ENCODE measurements at regions not wholly inside any gene's neighbourhood (a gene's known extent, or its start where the extent isn't known, plus 50 kb on each side); places are given as distances from the start of the nearest gene placed in this dataset.

- no peak for DNase-seq
Observed at GRCh38 chr10:61356354-61356753, 96.8 kb downstream of the TMEM26 start.

DNA sequence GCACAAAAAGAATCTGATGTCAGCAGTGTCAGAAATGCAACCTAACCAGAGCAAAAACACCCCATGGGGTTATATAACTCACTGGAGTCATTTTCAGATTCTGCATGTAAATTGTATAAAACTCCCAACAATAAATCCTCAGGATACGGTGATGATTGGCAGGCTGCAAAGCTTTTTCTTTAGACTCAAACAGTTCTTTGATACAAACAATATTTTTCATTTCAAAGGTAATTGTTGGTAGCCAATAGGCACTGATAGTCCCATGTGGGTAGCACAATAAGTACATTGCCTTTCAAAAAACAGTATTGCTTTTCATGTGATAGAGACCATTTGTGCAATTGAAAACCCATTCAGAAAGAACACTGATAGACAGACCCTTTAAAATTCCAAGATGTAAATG, 98.0 kb downstream of the TMEM26 start:
- no peak for DNase-seq

GRCh38 chr10:61354401-61354975, 98.7 kb downstream of the TMEM26 start:
- DNase-seq = no peak

GRCh38 chr10:61350794-61351193, 102.4 kb downstream of the TMEM26 start:
- no peak for DNase-seq

DNA sequence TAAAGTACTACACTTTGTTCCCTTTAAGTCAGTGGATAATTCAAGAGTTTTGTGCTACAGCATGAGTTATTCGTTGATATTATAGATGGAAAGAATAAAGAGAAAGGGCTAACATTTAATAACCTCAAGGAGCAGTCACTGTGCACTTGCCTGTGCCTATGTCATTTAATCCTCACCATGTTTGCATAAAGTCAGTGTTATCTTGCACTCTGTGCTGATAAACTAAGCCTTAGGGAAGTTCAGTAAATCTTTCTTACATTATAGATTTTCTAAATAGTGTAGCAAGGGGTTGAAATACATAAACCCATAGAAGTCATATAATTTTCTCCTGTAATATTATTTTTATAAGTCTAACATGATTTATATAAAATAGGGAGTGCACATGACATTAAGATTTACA, 103.1 kb downstream of the TMEM26 start:
- DNase-seq = no peak

DNA sequence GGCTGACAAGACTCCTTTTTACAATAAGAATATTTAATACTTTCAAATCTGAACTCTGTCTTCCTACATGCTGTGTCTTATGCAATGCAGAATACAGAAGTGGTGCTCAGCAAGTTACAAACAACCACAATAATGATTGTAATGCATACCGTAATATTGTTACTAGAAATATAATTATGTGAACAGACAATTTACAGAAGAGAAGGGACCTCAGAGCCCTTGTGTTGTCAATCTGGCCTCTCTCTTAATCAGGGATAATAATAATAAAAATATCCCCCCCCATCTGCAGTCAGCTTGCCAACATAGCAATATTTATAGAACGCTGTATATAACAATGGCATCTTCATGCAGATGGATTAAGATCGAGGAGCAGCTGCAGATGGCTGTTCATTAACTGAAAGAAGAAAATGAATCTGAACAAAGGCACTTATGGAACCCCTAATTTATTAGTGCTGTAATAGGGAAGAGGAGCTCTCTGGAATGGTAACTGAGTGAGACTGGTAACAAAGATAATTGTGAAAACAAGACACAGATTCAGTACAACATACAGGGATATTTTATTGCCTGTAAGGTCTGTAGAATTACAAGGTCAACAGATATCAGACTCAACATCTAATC, 106.3 kb downstream of the TMEM26 start:
- DNase-seq = peak; percentile 75

DNA sequence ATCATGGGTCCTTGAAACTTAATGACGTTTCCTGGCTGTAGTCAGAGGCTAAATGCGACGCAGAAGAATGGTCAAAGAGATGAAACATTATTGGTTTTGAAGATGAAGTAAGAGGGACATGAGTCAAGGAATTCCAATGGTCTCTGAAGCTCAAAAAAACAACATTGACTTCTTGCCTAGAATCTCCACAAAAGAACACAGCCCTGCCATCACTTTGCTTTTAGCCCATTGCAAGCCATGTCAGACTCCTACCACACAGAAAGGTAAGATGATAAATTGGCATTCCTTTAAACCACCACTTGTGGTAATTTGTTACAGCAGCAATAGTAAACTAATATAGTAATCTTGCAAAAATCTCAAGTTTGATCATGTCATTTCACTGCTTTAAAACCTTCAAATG, 109.4 kb downstream of the TMEM26 start:
- no peak for DNase-seq

GRCh38 chr10:61342858-61343572, 110.2 kb downstream of the TMEM26 start:
- DNase-seq = no peak

GRCh38 chr10:61341008-61341407, 112.2 kb downstream of the TMEM26 start:
- no peak for DNase-seq

DNA sequence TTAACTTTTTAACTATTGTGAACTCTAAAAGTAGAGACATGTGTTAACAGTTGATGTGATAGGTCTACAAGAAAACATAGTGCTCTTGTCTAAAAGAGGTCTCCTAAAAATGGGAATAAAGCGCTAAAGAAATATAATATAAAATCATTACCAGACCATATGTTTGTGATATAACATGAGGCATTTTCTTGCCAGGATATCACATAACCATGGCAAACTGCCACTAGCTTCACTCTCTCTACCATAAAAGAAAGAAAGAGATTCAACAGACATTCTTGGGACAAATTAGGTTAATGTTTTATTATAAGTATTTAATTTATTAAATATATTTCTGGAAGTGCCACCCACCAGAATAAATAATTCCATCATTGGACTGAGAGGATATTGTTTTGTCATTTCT, 115.0 kb downstream of the TMEM26 start:
- no peak for DNase-seq

DNA sequence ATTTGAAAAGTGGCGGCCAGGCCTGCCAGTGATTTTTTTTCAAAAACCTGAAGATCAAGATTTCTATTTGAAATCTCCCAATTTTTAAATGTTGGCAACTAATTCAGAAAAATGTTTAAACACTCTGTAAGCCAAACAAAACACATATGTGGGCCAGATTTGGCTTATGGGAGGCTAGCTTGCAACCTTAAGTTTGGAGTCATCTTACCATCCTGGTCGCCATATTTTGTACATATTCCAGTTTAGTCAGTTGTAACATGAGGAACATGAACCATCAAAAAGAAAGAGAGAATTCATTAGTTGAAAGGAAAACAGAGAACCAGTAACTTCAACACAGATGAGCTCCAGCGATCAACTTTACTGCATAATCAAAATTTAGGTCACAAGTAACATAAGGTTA, 115.4 kb downstream of the TMEM26 start:
- no peak for DNase-seq

DNA sequence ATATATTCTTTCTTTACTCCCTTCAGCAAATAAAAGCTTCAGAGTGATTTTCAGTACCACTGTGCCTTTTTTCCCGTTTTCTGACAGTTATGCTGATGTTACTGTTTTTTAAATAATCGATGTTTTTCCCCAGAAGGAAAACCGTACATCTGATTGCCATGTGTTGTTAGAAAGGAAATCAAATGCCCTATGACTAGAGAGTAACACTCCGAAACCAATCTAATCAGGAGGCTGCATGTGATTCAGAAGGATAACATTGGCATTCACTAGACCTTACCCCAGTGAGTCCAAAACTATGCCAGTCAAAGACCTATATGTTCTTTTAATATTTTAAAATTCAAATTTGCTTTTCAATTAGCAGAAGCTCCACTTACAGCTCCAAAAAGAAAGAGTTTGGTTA, 116.3 kb downstream of the TMEM26 start:
- no peak for DNase-seq

DNA sequence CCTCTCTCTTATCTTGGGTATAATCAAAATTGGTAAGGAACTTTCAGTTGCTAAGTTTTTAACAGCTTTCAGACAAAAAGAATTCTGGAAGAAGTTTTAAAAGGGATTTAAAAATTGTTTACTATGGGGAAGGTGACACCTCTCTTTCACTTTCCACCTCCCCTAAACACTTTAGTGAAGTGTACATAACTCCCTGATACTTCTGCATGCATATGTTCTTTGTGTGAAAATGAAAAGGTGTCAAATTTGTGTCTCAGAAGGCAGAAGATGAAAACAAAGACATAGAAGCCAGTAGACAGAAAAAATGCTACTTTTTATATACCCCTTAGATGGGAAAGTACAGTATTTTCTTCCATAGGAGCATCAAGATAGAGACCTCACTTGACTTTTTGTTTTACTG, 117.8 kb downstream of the TMEM26 start:
- no peak for DNase-seq

GRCh38 chr10:61332581-61332980, 120.6 kb downstream of the TMEM26 start:
- DNase-seq = peak; percentile 28

DNA sequence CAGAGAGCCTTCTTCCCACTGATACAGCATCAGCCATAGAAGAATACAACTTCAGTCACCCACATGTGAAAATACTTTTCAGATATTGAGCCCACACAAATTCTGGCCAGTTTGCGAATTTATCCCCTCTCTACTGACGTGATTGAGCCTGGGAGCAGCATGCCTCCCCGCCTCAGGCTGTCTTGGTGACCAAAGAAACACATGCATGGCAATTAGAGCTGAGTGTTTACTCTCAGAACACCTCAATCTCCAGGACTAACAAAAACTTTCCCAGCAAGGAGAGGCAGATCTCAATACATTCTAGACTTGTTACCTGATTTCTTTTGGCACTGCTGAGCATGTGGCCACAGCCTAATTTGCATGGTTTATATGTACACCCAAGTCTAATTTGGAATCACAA, 122.5 kb downstream of the TMEM26 start:
- DNase-seq = no peak

DNA sequence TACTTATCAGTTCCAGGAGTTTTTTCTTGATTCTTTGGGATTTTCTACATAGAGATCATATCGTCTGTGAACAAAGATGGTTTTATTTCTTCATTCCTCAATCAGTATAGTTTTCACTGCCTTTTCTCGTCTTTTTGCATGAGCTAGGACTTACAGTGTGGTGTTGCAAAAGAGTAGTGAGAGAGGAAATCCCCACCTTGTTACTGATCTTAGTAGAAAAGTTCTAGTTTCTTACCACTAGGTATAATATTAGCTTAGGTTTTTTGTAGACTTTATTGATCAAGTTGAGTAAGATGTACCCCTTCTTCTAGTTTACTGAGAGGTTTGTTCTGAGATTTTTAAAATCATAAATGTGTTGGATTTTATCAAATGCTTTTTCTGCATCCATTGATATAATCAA, 123.3 kb downstream of the TMEM26 start:
- no peak for DNase-seq

DNA sequence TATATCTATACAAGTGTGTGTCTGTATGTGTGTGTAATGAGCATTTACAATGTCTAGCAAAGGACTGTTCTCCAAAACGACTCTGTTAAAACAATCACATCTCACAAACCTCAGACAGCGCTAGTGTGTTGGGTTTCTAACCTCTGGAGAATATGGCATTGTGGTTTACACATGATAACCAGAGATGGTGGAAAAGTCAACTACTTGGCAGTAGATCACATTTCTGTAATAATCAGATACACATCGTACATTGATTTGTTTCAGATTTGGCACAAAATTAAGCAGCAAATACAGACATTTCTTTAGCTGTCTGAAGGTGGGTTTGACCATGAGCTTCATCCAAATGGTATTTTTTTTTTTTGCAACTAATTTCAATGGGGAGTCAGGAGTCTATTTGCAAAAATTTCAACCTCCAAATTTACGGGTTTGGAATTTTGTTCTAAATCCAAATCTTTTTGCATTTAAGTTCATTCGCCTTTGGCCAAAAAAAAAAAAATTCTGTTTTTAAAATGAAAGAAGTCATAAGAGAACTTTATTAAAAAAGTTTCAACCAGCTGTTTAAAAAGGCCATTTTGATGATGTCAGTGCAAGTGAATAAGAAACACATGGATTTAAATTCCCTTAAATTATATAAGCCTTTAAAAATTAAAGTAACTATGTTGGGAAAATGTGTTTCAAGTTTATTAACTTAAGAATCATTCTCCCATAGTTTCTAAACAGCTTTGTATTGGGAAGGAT, 127.8 kb downstream of the TMEM26 start:
- no peak for DNase-seq

- DNase-seq = no peak
Observed at GRCh38 chr10:61323726-61324125, 129.5 kb downstream of the TMEM26 start.

DNA sequence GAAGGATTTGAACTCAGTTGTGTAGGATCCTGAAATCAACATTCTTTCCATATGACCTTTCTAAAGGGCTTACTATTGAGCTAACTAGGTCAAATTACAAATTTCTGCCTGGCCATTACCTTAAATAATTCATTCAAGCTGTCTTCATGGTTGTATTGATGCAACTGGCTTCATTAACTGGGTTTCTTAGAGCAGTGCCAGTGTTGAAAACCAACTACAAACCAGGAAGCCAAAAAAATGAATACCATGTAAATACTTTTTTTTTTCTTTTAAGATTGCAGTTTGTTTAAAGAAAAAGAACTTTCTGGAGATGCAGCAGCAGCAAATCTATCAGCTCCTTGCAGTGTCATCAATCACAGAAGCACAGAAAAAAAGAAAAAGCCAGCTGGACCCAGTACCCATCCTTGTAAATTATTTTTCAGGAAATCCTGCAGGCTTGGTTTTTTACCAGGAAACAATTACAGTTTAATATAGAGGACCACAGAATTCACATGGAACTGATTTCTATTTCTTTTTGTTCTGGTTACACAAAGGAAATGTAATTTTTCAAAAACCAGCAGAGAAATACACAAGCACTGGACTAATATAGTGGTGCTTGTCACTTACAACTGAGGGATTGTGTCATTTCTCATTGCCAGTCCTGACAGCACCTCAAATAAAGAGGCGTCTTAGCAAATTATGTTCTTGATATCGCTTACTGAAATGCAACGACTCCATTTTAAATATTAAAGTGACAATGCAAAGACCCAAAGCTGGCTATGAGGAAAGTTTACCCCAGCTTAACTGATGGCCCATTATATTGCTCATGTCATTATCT, 131.9 kb downstream of the TMEM26 start:
- DNase-seq = no peak

GRCh38 chr10:61320257-61320587, 133.0 kb downstream of the TMEM26 start:
- DNase-seq = no peak

DNA sequence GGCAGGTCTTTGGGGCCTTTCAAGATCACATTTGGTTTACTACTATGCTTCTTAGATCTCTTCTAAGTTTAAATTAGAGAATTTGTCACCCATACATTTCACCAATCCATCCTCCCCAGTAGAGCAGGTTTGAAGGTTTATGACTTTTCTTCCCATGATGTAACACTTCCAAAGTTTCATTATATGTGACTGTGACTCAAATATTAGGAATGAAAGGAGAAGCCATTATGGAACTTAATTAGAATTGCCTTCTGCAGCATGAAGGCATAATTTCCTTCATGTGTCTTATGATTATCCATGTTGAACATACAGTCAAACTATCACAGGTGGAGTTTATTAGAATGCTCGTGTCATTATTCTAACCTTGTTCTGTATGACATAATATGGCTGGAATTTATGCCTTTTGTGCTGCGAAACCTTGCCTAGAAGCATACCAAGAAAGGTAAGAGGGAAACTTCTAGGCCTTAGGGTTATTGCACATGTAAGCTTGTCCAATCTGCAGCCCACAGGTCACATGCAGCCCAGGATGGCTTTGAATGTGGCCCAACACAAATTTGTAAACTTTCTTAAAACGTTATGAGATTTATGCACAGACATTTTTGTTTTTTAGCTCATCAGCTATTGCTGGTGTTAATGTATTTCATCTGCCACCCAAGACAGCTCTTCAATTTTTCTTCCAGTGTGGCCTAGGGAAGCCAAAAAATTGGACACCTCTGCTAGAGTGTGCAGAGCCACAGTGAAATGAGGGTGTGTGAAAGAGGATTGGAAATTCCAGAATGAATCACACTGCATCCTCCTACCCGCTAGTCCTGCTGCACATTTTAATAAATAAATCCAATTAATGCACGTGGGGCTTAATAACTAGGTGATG, 133.6 kb downstream of the TMEM26 start:
- no peak for DNase-seq

DNA sequence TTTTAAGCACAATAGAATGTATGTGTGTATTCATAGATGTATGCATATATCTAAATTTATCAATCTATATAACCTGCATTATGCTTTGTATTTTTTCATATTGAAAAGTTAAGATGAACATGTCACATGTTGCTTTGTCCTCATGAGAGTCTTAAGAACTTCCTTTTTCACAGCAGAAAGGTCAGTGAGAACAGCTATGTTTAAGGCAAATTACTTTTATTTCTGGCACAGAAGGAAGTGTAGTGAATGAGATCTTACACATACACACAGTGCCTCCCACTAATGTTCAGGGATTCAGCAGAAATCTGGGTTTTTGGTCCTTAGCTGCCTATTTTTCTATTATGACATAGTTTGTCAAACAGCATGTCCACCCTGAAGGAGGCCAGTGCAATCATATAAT, 134.8 kb downstream of the TMEM26 start:
- no peak for DNase-seq

Data from NCI-H1105 treated with DMSO at 0.1 percent for 48 hours (cell line).